Esophagus muscularis mucosa (tissue), 4 donors: ENCODE measurements at regions not wholly inside any gene's neighbourhood (a gene's known extent, or its start where the extent isn't known, plus 50 kb on each side); places are given as distances from the start of the nearest gene placed in this dataset.

ENCODE experiments used
- DNase-seq: peaks from one replicate; pipeline ENCODE4 v3.0.0-alpha.2; 2017; ENCODE audit errors: extremely low spot score
- H3K27ac ChIP-seq, 4 donors: fragments of 200-600 bp; sonication (generic); replicated peaks in 1 of 4; 1 replicate in 3 of 4; 2 replicates in 1 of 4; pipeline ENCODE4 v1.5.1; 2016 to 2019; ENCODE audit warnings: mild to moderate bottlenecking in 1 of 4
- H3K27me3 ChIP-seq, 4 donors: fragments of 200-600 bp; sonication (generic); one replicate each; pipeline versions ENCODE4 v1.5.1 to v1.6.0; 2016 to 2019
- H3K36me3 ChIP-seq, 4 donors: fragments of 200-600 bp; sonication (generic); one replicate each; pipeline ENCODE4 v1.5.1; 2016 to 2019
- H3K4me1 ChIP-seq, 4 donors: fragments of 200-600 bp; sonication (generic); one replicate each; pipeline ENCODE4 v1.5.1; 2016 to 2019
- H3K4me3 ChIP-seq, 4 donors: fragments of 200-600 bp; sonication (generic); 1 replicate in 2 of 4; 2 replicates in 2 of 4; pipeline ENCODE4 v1.5.1; 2016 to 2019; ENCODE audit warnings: mild to moderate bottlenecking in 4 of 4, moderate library complexity in 1 of 4
- H3K9me3 ChIP-seq, 4 donors: fragments of 200-600 bp; sonication (generic); 1 replicate in 3 of 4; 2 replicates in 1 of 4; pipeline ENCODE4 v1.5.1; 2016 to 2019
- EP300 ChIP-seq: sonication (generic); formaldehyde crosslinking; IDR thresholded peaks from one replicate; pipeline ENCODE4 v1.6.1; 2017; ENCODE audit warnings: antibody characterized with exemption
- POLR2A ChIP-seq: fragments of 450-650 bp; IDR thresholded peaks from one replicate; pipeline ENCODE4 v1.6.1; 2017; ENCODE audit warnings: antibody characterized with exemption, moderate library complexity, mild to moderate bottlenecking, low read depth
- POLR2AphosphoS5 ChIP-seq, 2 donors: sonication (generic); formaldehyde crosslinking; IDR thresholded peaks; one replicate each; pipeline ENCODE4 v1.6.1; 2017; ENCODE audit warnings: antibody characterized with exemption in 2 of 2
- WGBS: methylation state at CpG from one replicate; pipeline ENCODE4 v1.1.5; 2018; 5-methylcytosine and 5-hydroxymethylcytosine counted together
- intact Hi-C: fragments of 100-400 bp; cut with DNase I; formaldehyde crosslinking; loops from one replicate; pipeline ENCODE4 v1.15.1; 2023
- TF ChIP-seq, protein P1 (sequence below), 3 experiments: fragments of 200-600 bp in 2 of 3; fragments of 450-650 bp in 1 of 3; sonication (generic) in 2 of 3; IDR thresholded peaks; one replicate each; pipeline ENCODE4 v1.5.1; 2017 to 2019; ENCODE audit warnings: antibody characterized with exemption in 3 of 3, mild to moderate bottlenecking in 2 of 3, moderate library complexity in 1 of 3

DNA sequence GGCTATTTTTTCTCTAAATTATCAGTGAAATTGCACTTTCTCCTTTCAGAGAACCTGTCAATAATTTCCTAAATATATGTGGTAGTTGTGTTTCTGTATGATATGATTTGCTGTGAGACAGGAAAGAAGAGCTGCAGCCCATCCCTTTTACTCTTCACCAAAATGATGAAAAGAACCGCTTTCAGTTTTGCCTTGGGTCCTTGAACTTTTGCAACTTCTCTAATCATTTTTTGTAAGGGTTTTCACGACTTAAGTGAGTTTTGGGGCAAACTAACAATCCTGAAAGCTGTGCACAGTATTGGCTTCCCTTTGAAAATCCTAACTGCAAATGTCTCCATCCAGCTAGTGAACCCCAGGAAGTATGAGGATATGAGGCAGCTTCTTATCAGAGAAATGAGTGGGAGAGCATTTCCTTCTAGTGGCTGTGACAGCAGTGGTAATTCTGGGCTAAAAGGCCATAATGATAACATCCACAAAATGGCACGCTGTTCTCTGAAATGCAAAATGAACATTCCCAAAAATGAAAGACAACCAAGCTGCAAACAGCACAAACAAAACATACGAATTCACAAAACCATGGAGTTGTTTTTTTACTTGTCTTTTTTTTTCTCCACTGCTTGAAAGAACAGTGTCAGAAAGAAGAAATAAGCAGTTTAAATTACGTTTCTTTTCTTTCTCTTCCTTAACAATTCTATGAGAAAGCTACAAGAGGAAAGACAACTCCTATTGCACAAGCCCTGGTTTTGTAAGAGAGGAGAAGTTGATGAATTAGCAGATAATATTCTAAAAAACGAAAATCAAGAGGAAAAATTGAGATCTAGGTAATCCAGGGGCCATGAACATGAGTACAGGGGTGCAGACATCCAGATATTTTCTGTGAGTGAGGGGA lies 1291.6 kb upstream of the ZEB2 start:
- 58% methylated on average over 6 of the region's 6 CpGs for WGBS
- peaks cover 0 to 11% (median 0%) of the 10 kb centered on the region in 4 donors for H3K4me1 ChIP-seq
- no peak overlapping the region for H3K4me3 ChIP-seq
- H3K27ac ChIP-seq: no peak overlapping the region
- no peaks in the 10 kb centered on the region for H3K36me3 ChIP-seq
- intact Hi-C loops: no loop called here
- DNase-seq: no peak
- TF ChIP-seq POLR2A: no peak
- no peak for TF ChIP-seq EP300
- TF ChIP-seq POLR2AphosphoS5 (IDR thresholded peaks at IDR 0.05): no peak
- TF ChIP-seq, protein P1, sequence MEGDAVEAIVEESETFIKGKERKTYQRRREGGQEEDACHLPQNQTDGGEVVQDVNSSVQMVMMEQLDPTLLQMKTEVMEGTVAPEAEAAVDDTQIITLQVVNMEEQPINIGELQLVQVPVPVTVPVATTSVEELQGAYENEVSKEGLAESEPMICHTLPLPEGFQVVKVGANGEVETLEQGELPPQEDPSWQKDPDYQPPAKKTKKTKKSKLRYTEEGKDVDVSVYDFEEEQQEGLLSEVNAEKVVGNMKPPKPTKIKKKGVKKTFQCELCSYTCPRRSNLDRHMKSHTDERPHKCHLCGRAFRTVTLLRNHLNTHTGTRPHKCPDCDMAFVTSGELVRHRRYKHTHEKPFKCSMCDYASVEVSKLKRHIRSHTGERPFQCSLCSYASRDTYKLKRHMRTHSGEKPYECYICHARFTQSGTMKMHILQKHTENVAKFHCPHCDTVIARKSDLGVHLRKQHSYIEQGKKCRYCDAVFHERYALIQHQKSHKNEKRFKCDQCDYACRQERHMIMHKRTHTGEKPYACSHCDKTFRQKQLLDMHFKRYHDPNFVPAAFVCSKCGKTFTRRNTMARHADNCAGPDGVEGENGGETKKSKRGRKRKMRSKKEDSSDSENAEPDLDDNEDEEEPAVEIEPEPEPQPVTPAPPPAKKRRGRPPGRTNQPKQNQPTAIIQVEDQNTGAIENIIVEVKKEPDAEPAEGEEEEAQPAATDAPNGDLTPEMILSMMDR (IDR thresholded peaks at IDR 0.05): no peak
- no peaks in the 10 kb centered on the region for H3K27me3 ChIP-seq
- H3K9me3 ChIP-seq: no peaks in the 10 kb centered on the region

- Histone ChIP-seq H3K9me3 (no peaks in the 10 kb centered on the region), H3K27me3 (no peaks in the 10 kb centered on the region), H3K4me1 (no peaks in the 10 kb centered on the region), H3K4me3 (no peak overlapping the region), H3K27ac (no peak overlapping the region), H3K36me3 (no peaks in the 10 kb centered on the region)
- TF ChIP-seq, protein P1 (IDR thresholded peaks at IDR 0.05): no peak
- intact Hi-C loops: no loop called here
- no peak for DNase-seq
Measured at GRCh38 chr2:145807968-145808367, 1288.0 kb upstream of the ZEB2 start.

- DNase-seq: no peak
- Histone ChIP-seq H3K4me1 (no peaks in the 10 kb centered on the region), H3K9me3 (no peaks in the 10 kb centered on the region), H3K36me3 (no peaks in the 10 kb centered on the region), H3K27ac (no peak overlapping the region), H3K27me3 (no peaks in the 10 kb centered on the region), H3K4me3 (no peak overlapping the region)
- TF ChIP-seq, protein P1 (IDR thresholded peaks at IDR 0.05): no peak
- TF ChIP-seq EP300 (no peak), POLR2AphosphoS5 (IDR thresholded peaks at IDR 0.05) (no peak), POLR2A (no peak)
- 90% methylated on average over 3 of the region's 3 CpGs for WGBS
- intact Hi-C loops: no loop called here
Measured at GRCh38 chr2:145807554-145807953, 1287.6 kb upstream of the ZEB2 start.

- Histone ChIP-seq H3K9me3 (no peaks in the 10 kb centered on the region), H3K27ac (no peak overlapping the region), H3K27me3 (no peaks in the 10 kb centered on the region), H3K4me3 (no peak overlapping the region), H3K36me3 (no peaks in the 10 kb centered on the region), H3K4me1 (no peaks in the 10 kb centered on the region)
- DNase-seq: no peak
- intact Hi-C loops: no loop called here
- TF ChIP-seq POLR2A (no peak), EP300 (no peak), POLR2AphosphoS5 (IDR thresholded peaks at IDR 0.05) (no peak)
- TF ChIP-seq, protein P1 (IDR thresholded peaks at IDR 0.05): no peak
Measured at GRCh38 chr2:145806546-145806945, 1286.6 kb upstream of the ZEB2 start.

GRCh38 chr2:145802133-145802532 lies 1282.2 kb upstream of the ZEB2 start:
- 85% methylated on average over 1 of the region's 1 CpG for WGBS
- H3K9me3 ChIP-seq: no peaks in the 10 kb centered on the region
- no peak for TF ChIP-seq POLR2AphosphoS5 (IDR thresholded peaks at IDR 0.05)
- TF ChIP-seq, protein P1 (IDR thresholded peaks at IDR 0.05): no peak
- TF ChIP-seq EP300: no peak
- no peak for TF ChIP-seq POLR2A
- no peaks in the 10 kb centered on the region for H3K36me3 ChIP-seq
- no peaks in the 10 kb centered on the region for H3K4me1 ChIP-seq
- H3K27me3 ChIP-seq: no peaks in the 10 kb centered on the region
- no peak overlapping the region for H3K27ac ChIP-seq
- H3K4me3 ChIP-seq: no peak overlapping the region
- no peak for DNase-seq
- intact Hi-C loops: no loop called here
